HUES64 (cell line): ENCODE measurements at regions not wholly inside any gene's neighbourhood (a gene's known extent, or its start where the extent isn't known, plus 50 kb on each side); places are given as distances from the start of the nearest gene placed in this dataset.

Experiments
- H3K27ac ChIP-seq: 2 replicates; pipeline ENCODE4 v1.7.0; 2013; ENCODE audit warnings: low read depth, low read length, inconsistent platforms
- H3K27me3 ChIP-seq: 2 replicates; pipeline ENCODE4 v1.6.1; 2013; ENCODE audit warnings: mild to moderate bottlenecking, low read length; ENCODE audit not compliant: insufficient read depth
- H3K36me3 ChIP-seq: 2 replicates; pipeline ENCODE4 v1.6.1; 2013; ENCODE audit warnings: mild to moderate bottlenecking, low read length; ENCODE audit not compliant: insufficient read depth
- H3K4me1 ChIP-seq: 2 replicates; pipeline ENCODE4 v1.6.1; 2013; ENCODE audit warnings: mild to moderate bottlenecking, low read length, moderate library complexity; ENCODE audit not compliant: insufficient read depth
- H3K4me3 ChIP-seq: 2 replicates; pipeline ENCODE4 v1.5.1; 2013; ENCODE audit warnings: mild to moderate bottlenecking, low read length, moderate library complexity
- H3K9ac ChIP-seq: 2 replicates; pipeline ENCODE4 v1.6.1; 2013; ENCODE audit warnings: mild to moderate bottlenecking, low read depth, low read length
- H3K9me3 ChIP-seq: 2 replicates; pipeline ENCODE4 v1.6.1; 2013; ENCODE audit warnings: low read depth, low read length; ENCODE audit not compliant: insufficient read depth
- WGBS: fragments of 150-250, 120-280 bp; methylation state at CpG from one replicate; pipeline ENCODE4 v1.1.7; 2013; ENCODE audit warnings: missing lambda C conversion rate; 5-methylcytosine and 5-hydroxymethylcytosine counted together

DNA sequence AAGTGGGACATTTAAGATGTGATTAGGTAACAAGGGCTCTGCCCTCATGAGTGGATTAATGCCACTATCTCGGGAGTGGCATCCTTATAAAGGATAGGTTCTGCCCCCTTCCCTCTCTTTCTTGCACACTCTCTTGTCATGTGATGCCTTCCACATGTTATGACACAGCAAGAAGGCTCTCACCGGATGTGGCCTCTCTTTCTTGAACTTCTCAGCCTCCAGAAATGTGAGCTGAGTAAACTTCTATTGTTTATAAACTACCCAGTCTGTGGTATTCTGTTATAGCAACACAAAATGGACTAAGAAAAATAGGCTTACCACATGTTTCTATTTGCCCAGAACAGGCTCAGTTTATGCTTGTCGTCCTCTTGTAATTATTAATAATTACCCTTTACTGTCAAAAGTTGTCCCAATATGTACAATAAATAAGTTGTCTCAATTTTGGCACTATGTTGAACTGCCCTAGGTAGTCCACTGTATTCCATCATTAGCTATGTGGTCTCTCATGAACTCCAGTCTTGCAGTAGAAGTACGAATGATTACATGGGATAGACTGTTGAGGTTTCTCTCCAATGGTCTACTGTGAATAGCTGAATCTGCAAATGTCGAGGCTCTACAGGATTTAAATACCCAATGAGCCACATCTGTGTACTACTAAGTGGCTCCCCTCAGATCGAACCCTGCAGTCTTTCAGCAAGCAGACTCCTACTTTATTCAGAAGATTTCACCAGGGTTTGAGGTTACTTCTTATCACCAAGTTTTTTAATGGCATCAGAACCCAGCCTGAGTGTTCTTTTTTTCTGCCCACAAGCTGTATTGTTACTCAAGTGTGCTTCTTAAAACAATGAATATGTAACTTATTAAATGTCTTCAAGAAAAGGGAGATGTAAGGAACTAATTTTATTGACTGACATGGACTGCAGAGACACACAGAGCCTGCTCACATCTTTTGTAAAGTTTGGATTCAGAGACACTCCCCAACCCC lies 102.0 kb upstream of the LEF1 start:
- WGBS = 86% methylated on average over 6 of the region's 6 CpGs
- Histone ChIP-seq H3K9me3 (no peaks in the 10 kb centered on the region), H3K9ac (no peak overlapping the region), H3K4me1 (no peaks in the 10 kb centered on the region), H3K27me3 (no peaks in the 10 kb centered on the region), H3K36me3 (no peaks in the 10 kb centered on the region), H3K4me3 (no peak overlapping the region), H3K27ac (no peak overlapping the region)

DNA sequence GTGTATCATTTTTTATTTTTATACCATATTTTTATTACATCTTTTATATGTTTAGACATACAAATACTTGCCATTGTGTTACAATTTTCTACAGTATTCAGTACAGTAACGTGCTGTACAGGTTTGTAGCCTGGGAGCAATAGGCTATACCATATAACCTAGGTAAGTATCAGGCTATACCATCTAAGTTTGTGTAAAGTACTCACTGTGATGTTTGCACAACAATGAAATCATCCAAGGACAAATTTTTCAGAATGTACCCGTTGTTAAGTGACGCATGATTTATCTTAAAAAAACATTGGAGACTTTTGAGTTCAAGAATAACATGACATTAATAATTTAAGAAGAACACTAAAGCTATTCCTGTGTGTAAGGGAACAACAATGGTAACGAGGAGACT lies 96.0 kb upstream of the LEF1 start:
- no peaks in the 10 kb centered on the region for H3K9me3 ChIP-seq
- 93% methylated on average over 3 of the region's 4 CpGs for WGBS
- H3K27ac ChIP-seq = no peak overlapping the region
- H3K4me1 ChIP-seq = no peaks in the 10 kb centered on the region
- no peak overlapping the region for H3K9ac ChIP-seq
- H3K4me3 ChIP-seq = no peak overlapping the region
- no peaks in the 10 kb centered on the region for H3K27me3 ChIP-seq
- no peaks in the 10 kb centered on the region for H3K36me3 ChIP-seq

DNA sequence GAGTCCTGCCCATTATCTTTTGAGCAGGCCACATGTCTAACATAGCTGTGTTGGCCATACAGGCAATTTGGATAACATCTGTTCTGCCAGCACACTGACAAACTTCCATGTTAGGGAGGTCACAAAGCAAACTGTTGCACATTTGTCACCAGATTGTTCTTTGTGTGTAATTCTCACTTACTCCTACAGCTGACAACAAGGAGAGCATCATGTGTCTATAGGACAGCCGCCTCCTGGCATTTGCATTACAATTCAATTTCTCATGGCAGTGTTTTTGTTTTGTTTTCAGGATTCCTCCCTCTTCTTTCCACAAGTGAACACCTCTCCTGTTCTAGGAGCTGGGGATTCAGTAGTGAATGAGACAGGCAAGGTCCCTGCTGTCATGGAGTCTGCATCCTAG lies 94.3 kb upstream of the LEF1 start:
- no peaks in the 10 kb centered on the region for H3K4me1 ChIP-seq
- H3K36me3 ChIP-seq = no peaks in the 10 kb centered on the region
- no peak overlapping the region for H3K27ac ChIP-seq
- no peak overlapping the region for H3K9ac ChIP-seq
- H3K9me3 ChIP-seq = no peaks in the 10 kb centered on the region
- H3K27me3 ChIP-seq = no peaks in the 10 kb centered on the region
- H3K4me3 ChIP-seq = no peak overlapping the region
- WGBS = 57% methylated on average over 1 of the region's 1 CpG

DNA sequence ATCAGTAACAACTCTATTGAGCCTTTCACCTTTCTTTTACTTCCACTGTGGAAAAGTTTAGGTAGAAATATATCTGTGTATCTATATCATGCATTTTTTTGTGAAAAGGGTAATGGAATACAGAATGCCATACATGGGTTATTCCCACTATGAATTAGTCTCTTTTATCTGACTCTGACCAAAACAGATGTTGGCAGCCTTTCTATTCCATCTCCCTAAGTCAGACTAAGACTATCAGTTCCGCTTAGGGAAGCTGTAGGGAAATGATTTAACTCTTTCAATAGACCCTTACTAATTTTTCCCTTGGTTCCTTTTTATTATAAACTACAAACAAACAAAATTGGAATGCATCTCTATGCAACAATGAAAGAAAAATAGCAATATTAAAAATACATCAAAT lies 92.3 kb upstream of the LEF1 start:
- Histone ChIP-seq H3K9ac (no peak overlapping the region), H3K9me3 (no peaks in the 10 kb centered on the region), H3K27me3 (no peaks in the 10 kb centered on the region), H3K36me3 (no peaks in the 10 kb centered on the region), H3K4me3 (no peak overlapping the region), H3K27ac (no peak overlapping the region), H3K4me1 (no peaks in the 10 kb centered on the region)
- whole genome bisulfite sequencing = no CpG with 5 or more reads among the region's 1 CpG

DNA sequence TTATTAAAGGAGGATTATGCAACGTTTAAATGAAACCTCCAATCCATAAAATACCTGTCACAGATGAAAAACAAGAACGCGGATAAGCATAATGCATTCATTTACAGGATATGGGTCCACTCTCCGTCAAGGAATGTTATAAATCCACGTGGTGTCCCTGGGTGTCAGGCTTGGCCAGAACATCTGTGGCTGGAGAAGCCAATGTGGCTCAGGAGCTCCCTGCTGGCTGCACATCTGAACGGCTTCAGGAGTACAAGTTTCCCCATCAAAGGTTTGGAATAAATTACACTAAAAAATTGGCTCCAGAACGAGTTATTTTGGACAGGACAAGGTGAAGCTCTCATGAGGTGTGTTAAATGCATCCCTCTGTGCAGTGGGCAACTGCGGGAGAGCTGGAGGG lies 87.8 kb upstream of the LEF1 start:
- 93% methylated on average over 8 of the region's 8 CpGs for WGBS
- Histone ChIP-seq H3K9ac (no peak overlapping the region), H3K9me3 (no peaks in the 10 kb centered on the region), H3K27ac (no peak overlapping the region), H3K4me3 (no peak overlapping the region), H3K36me3 (no peaks in the 10 kb centered on the region), H3K27me3 (no peaks in the 10 kb centered on the region), H3K4me1 (no peaks in the 10 kb centered on the region)

DNA sequence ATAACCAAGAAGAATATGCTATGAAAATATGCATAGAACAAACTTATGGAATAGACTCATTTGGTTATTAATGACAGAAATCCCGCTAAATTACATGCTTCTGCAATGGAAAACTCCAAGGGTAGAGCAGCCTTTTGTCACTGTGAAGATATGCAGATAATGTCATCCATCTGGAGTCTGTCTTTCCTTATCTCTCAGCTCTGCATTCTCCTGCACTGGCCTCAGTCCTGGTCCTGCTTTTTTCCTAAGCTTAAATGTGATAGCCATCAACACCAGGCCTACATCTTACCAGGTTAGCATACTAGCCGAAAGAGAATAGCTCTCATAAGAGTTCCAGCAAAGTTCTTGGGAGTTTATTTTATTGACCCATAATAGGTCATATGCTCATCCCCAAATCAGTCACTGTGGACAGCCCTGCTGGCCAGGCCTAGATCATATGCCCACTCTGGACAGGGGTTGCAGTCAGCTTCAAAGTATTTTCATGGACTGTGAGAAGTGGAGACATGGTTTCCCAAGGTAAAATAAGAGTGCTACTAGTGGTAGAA lies 86.5 kb upstream of the LEF1 start:
- H3K36me3 ChIP-seq = no peaks in the 10 kb centered on the region
- 84% methylated on average over 2 of the region's 2 CpGs for WGBS
- no peak overlapping the region for H3K4me3 ChIP-seq
- no peaks in the 10 kb centered on the region for H3K4me1 ChIP-seq
- no peak overlapping the region for H3K27ac ChIP-seq
- no peaks in the 10 kb centered on the region for H3K27me3 ChIP-seq
- no peak overlapping the region for H3K9ac ChIP-seq
- H3K9me3 ChIP-seq = no peaks in the 10 kb centered on the region

DNA sequence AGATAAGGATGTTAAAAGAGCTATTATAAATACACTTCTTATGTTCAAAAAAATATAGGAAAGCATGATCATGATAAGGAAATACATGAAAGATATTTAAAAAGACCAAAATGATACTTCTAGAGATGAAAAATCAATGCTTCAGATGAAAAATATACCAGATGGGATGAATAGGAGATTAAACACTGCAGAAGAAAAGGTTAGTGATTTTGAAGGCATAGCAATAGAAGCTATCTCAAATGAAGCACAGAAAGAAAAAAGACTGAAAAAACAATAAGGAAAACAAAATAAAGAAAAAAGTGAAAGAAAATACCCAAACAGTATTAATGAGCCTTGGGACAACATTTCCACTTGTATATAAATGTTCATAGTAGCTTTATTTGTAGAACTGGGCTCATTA lies 80.7 kb upstream of the LEF1 start:
- Histone ChIP-seq H3K27me3 (no peaks in the 10 kb centered on the region), H3K4me1 (peaks cover 8% of the 10 kb centered on the region), H3K36me3 (no peaks in the 10 kb centered on the region), H3K4me3 (no peak overlapping the region), H3K9me3 (no peaks in the 10 kb centered on the region), H3K27ac (no peak overlapping the region), H3K9ac (no peak overlapping the region)

DNA sequence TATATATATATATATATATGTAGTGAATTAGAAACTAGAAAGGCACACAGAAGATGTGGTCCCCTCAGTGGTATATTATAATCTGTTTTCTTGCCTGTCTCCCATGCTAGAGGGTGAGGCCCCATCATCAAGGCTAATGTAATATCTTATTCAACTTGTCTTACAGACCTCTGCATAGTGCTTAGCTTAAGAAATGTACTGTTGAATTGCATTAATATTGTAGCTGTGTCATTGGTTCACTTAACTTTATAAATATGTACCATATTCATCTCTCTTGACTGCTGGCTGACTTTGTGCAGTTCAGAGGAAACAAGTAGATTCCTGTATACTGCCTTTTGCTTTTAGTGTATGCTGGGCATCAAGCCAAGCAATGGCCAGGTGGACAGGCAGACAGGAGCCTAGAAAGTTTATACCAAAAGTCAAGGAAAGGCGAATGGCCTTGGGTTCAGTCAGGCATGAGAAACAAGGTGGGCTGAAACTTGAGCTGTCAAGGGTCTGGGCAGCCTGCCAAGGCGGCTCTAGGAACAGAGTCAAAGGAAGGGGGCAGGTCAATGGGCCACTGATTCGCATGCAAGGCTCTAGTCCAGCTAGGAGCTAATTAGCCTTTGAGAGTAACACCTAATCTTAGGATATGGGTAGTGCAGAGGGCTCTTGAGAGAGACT lies 78.8 kb upstream of the LEF1 start:
- WGBS = 41% methylated on average over 3 of the region's 3 CpGs

DNA sequence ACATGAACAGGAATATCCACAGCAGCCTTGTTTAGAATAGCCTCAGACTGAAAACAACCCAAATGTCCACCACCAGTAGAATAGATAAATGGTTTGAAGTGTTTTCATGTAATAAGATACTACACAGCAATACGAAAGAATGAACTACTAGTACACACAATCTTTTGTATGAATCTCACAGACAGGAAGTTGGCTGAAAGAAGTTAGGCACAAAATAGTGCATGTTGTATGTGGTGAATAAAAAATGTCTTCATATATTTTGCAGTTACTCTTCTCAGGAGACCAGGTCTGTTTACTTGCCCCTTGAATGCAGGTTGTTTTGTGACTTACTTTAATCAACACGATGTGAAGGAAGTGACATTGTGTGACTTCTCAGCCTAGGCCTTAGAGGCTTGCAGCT lies 75.9 kb upstream of the LEF1 start:
- no peaks in the 10 kb centered on the region for H3K36me3 ChIP-seq
- H3K4me1 ChIP-seq = peaks cover 8% of the 10 kb centered on the region
- no peak overlapping the region for H3K27ac ChIP-seq
- WGBS = 86% methylated on average over 1 of the region's 2 CpGs
- H3K9ac ChIP-seq = no peak overlapping the region
- H3K27me3 ChIP-seq = no peaks in the 10 kb centered on the region
- H3K9me3 ChIP-seq = no peaks in the 10 kb centered on the region
- H3K4me3 ChIP-seq = no peak overlapping the region

More for the DNA sequence above, 78.8 kb upstream of the LEF1 start:
- H3K27ac ChIP-seq = no peak overlapping the region
- H3K9me3 ChIP-seq = no peaks in the 10 kb centered on the region
- H3K4me3 ChIP-seq = no peak overlapping the region
- no peak overlapping the region for H3K9ac ChIP-seq
- peaks cover 8% of the 10 kb centered on the region for H3K4me1 ChIP-seq
- H3K27me3 ChIP-seq = no peaks in the 10 kb centered on the region
- no peaks in the 10 kb centered on the region for H3K36me3 ChIP-seq

DNA sequence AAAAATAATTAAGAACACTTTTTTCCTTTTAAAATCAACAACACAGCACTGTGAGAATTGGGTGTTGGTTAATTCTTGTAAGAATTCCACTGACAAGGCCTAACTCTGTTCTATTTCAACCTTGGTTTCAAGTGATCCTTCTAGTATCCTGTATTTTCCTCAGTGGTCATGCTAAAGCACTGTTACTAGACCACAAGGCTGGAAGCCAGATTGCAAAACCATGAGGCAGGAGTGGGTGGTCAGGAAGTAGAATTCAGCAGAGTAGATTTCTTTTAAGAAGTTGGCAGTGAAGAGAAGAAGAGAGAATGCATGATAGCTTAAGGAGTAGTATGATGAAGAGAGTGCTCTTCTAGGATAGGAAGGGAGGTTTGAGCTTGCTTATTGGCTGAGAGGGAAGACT lies 71.6 kb upstream of the LEF1 start:
- Histone ChIP-seq H3K4me1 (no peaks in the 10 kb centered on the region), H3K27me3 (no peaks in the 10 kb centered on the region), H3K9ac (no peak overlapping the region), H3K36me3 (no peaks in the 10 kb centered on the region), H3K27ac (no peak overlapping the region), H3K4me3 (no peak overlapping the region), H3K9me3 (no peaks in the 10 kb centered on the region)

DNA sequence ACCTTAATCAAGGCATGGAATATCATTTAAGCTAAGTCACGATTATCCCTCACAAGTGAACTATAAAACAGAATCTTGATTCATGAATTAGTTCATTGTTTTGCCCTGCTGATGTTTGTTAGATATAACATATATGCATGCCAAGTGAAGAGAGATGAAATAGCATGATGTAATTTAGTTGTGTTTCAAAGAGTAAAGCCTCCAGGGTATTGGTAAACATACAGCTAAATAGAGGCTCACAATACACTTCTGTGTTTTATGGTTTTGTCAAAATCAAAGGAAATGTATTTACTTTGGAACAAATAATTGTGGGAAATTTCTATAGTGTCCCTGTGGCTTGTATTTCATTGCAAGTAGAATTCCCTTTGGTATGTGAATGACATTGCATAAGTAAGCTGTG lies 69.0 kb upstream of the LEF1 start:
- H3K9ac ChIP-seq = no peak overlapping the region
- no peaks in the 10 kb centered on the region for H3K27me3 ChIP-seq
- H3K27ac ChIP-seq = no peak overlapping the region
- H3K4me1 ChIP-seq = no peaks in the 10 kb centered on the region
- no peaks in the 10 kb centered on the region for H3K9me3 ChIP-seq
- no peak overlapping the region for H3K4me3 ChIP-seq
- WGBS = 80% methylated on average over 1 of the region's 1 CpG
- H3K36me3 ChIP-seq = no peaks in the 10 kb centered on the region
